ENCODE measurements at regions not wholly inside any gene's neighbourhood (a gene's known extent, or its start where the extent isn't known, plus 50 kb on each side); places are given as distances from the start of the nearest gene placed in this dataset.

- no peaks in the 10 kb centered on the region for H3K4me1 ChIP-seq (ENCODE audit: control insufficient read depth, insufficient read depth, low read length, poor library complexity, severe bottlenecking)
- DNase-seq = no peak
- H3K27me3 ChIP-seq (replicated peaks; ENCODE audit: control insufficient read depth, insufficient read depth, low read length, poor library complexity, severe bottlenecking) = no peaks in the 10 kb centered on the region
- H3K9me3 ChIP-seq (ENCODE audit: control insufficient read depth, low read length) = no peaks in the 10 kb centered on the region
- H3K36me3 ChIP-seq (ENCODE audit: control insufficient read depth, insufficient read depth, low read length) = no peaks in the 10 kb centered on the region
- H3K4me3 ChIP-seq (ENCODE audit: insufficient read depth, low read depth, low read length, poor library complexity, severe bottlenecking) = no peak overlapping the region
- H3K27ac ChIP-seq (ENCODE audit: insufficient read depth, low read length, poor library complexity, severe bottlenecking) = no peak overlapping the region
These were observed 221.5 kb upstream of the NDST4 start for GRCh38 chr4:115334736-115335411.

GRCh38 chr4:115332078-115332477, 218.7 kb upstream of the NDST4 start:
- Histone ChIP-seq H3K27ac (ENCODE audit: insufficient read depth, low read length, poor library complexity, severe bottlenecking) (no peak overlapping the region), H3K4me3 (ENCODE audit: insufficient read depth, low read depth, low read length, poor library complexity, severe bottlenecking) (no peak overlapping the region), H3K9me3 (ENCODE audit: control insufficient read depth, low read length) (no peaks in the 10 kb centered on the region), H3K4me1 (ENCODE audit: control insufficient read depth, insufficient read depth, low read length, poor library complexity, severe bottlenecking) (no peaks in the 10 kb centered on the region), H3K27me3 (replicated peaks; ENCODE audit: control insufficient read depth, insufficient read depth, low read length, poor library complexity, severe bottlenecking) (no peaks in the 10 kb centered on the region), H3K36me3 (ENCODE audit: control insufficient read depth, insufficient read depth, low read length) (no peaks in the 10 kb centered on the region)
- no peak for DNase-seq

- Histone ChIP-seq H3K9me3 (ENCODE audit: control insufficient read depth, low read length) (no peaks in the 10 kb centered on the region), H3K4me1 (ENCODE audit: control insufficient read depth, insufficient read depth, low read length, poor library complexity, severe bottlenecking) (no peaks in the 10 kb centered on the region), H3K27ac (ENCODE audit: insufficient read depth, low read length, poor library complexity, severe bottlenecking) (no peak overlapping the region), H3K4me3 (ENCODE audit: insufficient read depth, low read depth, low read length, poor library complexity, severe bottlenecking) (no peak overlapping the region), H3K36me3 (ENCODE audit: control insufficient read depth, insufficient read depth, low read length) (no peaks in the 10 kb centered on the region), H3K27me3 (replicated peaks; ENCODE audit: control insufficient read depth, insufficient read depth, low read length, poor library complexity, severe bottlenecking) (no peaks in the 10 kb centered on the region)
- no peak for DNase-seq
These were observed 217.8 kb upstream of the NDST4 start for GRCh38 chr4:115331241-115331640.

- DNase-seq = no peak
- Histone ChIP-seq H3K36me3 (ENCODE audit: control insufficient read depth, insufficient read depth, low read length) (no peaks in the 10 kb centered on the region), H3K4me3 (ENCODE audit: insufficient read depth, low read depth, low read length, poor library complexity, severe bottlenecking) (no peak overlapping the region), H3K9me3 (ENCODE audit: control insufficient read depth, low read length) (no peaks in the 10 kb centered on the region), H3K27ac (ENCODE audit: insufficient read depth, low read length, poor library complexity, severe bottlenecking) (no peak overlapping the region), H3K4me1 (ENCODE audit: control insufficient read depth, insufficient read depth, low read length, poor library complexity, severe bottlenecking) (no peaks in the 10 kb centered on the region), H3K27me3 (replicated peaks; ENCODE audit: control insufficient read depth, insufficient read depth, low read length, poor library complexity, severe bottlenecking) (no peaks in the 10 kb centered on the region)
These were observed 212.4 kb upstream of the NDST4 start for GRCh38 chr4:115325836-115326235.

- Histone ChIP-seq H3K9me3 (ENCODE audit: control insufficient read depth, low read length) (no peaks in the 10 kb centered on the region), H3K36me3 (ENCODE audit: control insufficient read depth, insufficient read depth, low read length) (no peaks in the 10 kb centered on the region), H3K27ac (ENCODE audit: insufficient read depth, low read length, poor library complexity, severe bottlenecking) (no peak overlapping the region), H3K4me1 (ENCODE audit: control insufficient read depth, insufficient read depth, low read length, poor library complexity, severe bottlenecking) (no peaks in the 10 kb centered on the region), H3K4me3 (ENCODE audit: insufficient read depth, low read depth, low read length, poor library complexity, severe bottlenecking) (no peak overlapping the region), H3K27me3 (replicated peaks; ENCODE audit: control insufficient read depth, insufficient read depth, low read length, poor library complexity, severe bottlenecking) (no peaks in the 10 kb centered on the region)
- no peak for DNase-seq
These were observed 209.8 kb upstream of the NDST4 start for GRCh38 chr4:115323106-115323707.

- Histone ChIP-seq H3K9me3 (ENCODE audit: control insufficient read depth, low read length) (no peaks in the 10 kb centered on the region), H3K36me3 (ENCODE audit: control insufficient read depth, insufficient read depth, low read length) (no peaks in the 10 kb centered on the region), H3K27me3 (replicated peaks; ENCODE audit: control insufficient read depth, insufficient read depth, low read length, poor library complexity, severe bottlenecking) (no peaks in the 10 kb centered on the region), H3K4me3 (ENCODE audit: insufficient read depth, low read depth, low read length, poor library complexity, severe bottlenecking) (no peak overlapping the region), H3K27ac (ENCODE audit: insufficient read depth, low read length, poor library complexity, severe bottlenecking) (no peak overlapping the region), H3K4me1 (ENCODE audit: control insufficient read depth, insufficient read depth, low read length, poor library complexity, severe bottlenecking) (no peaks in the 10 kb centered on the region)
- no peak for DNase-seq
These were observed 201.8 kb upstream of the NDST4 start for GRCh38 chr4:115315182-115315581.

- no peak for DNase-seq
- no peaks in the 10 kb centered on the region for H3K9me3 ChIP-seq (ENCODE audit: control insufficient read depth, low read length)
- H3K4me1 ChIP-seq (ENCODE audit: control insufficient read depth, insufficient read depth, low read length, poor library complexity, severe bottlenecking) = no peaks in the 10 kb centered on the region
- H3K27me3 ChIP-seq (replicated peaks; ENCODE audit: control insufficient read depth, insufficient read depth, low read length, poor library complexity, severe bottlenecking) = no peaks in the 10 kb centered on the region
- no peaks in the 10 kb centered on the region for H3K36me3 ChIP-seq (ENCODE audit: control insufficient read depth, insufficient read depth, low read length)
- H3K4me3 ChIP-seq (ENCODE audit: insufficient read depth, low read depth, low read length, poor library complexity, severe bottlenecking) = no peak overlapping the region
- no peak overlapping the region for H3K27ac ChIP-seq (ENCODE audit: insufficient read depth, low read length, poor library complexity, severe bottlenecking)
These were observed 197.2 kb upstream of the NDST4 start for GRCh38 chr4:115310641-115311040.

GRCh38 chr4:115294717-115295116, 181.3 kb upstream of the NDST4 start:
- Histone ChIP-seq H3K27ac (ENCODE audit: insufficient read depth, low read length, poor library complexity, severe bottlenecking) (no peak overlapping the region), H3K27me3 (replicated peaks; ENCODE audit: control insufficient read depth, insufficient read depth, low read length, poor library complexity, severe bottlenecking) (no peaks in the 10 kb centered on the region), H3K4me3 (ENCODE audit: insufficient read depth, low read depth, low read length, poor library complexity, severe bottlenecking) (no peak overlapping the region), H3K36me3 (ENCODE audit: control insufficient read depth, insufficient read depth, low read length) (no peaks in the 10 kb centered on the region), H3K9me3 (ENCODE audit: control insufficient read depth, low read length) (no peaks in the 10 kb centered on the region), H3K4me1 (ENCODE audit: control insufficient read depth, insufficient read depth, low read length, poor library complexity, severe bottlenecking) (peaks cover 4% of the 10 kb centered on the region)
- DNase-seq = no peak

- Histone ChIP-seq H3K27me3 (replicated peaks; ENCODE audit: control insufficient read depth, insufficient read depth, low read length, poor library complexity, severe bottlenecking) (no peaks in the 10 kb centered on the region), H3K4me1 (ENCODE audit: control insufficient read depth, insufficient read depth, low read length, poor library complexity, severe bottlenecking) (peaks cover 4% of the 10 kb centered on the region), H3K4me3 (ENCODE audit: insufficient read depth, low read depth, low read length, poor library complexity, severe bottlenecking) (no peak overlapping the region), H3K9me3 (ENCODE audit: control insufficient read depth, low read length) (no peaks in the 10 kb centered on the region), H3K36me3 (ENCODE audit: control insufficient read depth, insufficient read depth, low read length) (no peaks in the 10 kb centered on the region), H3K27ac (ENCODE audit: insufficient read depth, low read length, poor library complexity, severe bottlenecking) (no peak overlapping the region)
- no peak for DNase-seq
These were observed 179.7 kb upstream of the NDST4 start for GRCh38 chr4:115293093-115293462.

GRCh38 chr4:115292320-115293092, 179.1 kb upstream of the NDST4 start:
- Histone ChIP-seq H3K4me3 (ENCODE audit: insufficient read depth, low read depth, low read length, poor library complexity, severe bottlenecking) (no peak overlapping the region), H3K9me3 (ENCODE audit: control insufficient read depth, low read length) (no peaks in the 10 kb centered on the region), H3K27me3 (replicated peaks; ENCODE audit: control insufficient read depth, insufficient read depth, low read length, poor library complexity, severe bottlenecking) (no peaks in the 10 kb centered on the region), H3K27ac (ENCODE audit: insufficient read depth, low read length, poor library complexity, severe bottlenecking) (no peak overlapping the region), H3K36me3 (ENCODE audit: control insufficient read depth, insufficient read depth, low read length) (no peaks in the 10 kb centered on the region), H3K4me1 (ENCODE audit: control insufficient read depth, insufficient read depth, low read length, poor library complexity, severe bottlenecking) (peaks cover 4% of the 10 kb centered on the region)
- DNase-seq = no peak
